NCI-H748 (cell line): ENCODE measurements at regions not wholly inside any gene's neighbourhood (a gene's known extent, or its start where the extent isn't known, plus 50 kb on each side); places are given as distances from the start of the nearest gene placed in this dataset.
"Not testable (repeated sequence)": the region's sequence is repeated elsewhere in the genome, so short reads cannot be mapped to it uniquely, and the experiment has no call there.

Experiments
- DNase-seq: peaks from one replicate; lab custom pipeline; 2025; ENCODE audit not compliant: unreplicated experiment; lab: John Stamatoyannopoulos, UW

DNA sequence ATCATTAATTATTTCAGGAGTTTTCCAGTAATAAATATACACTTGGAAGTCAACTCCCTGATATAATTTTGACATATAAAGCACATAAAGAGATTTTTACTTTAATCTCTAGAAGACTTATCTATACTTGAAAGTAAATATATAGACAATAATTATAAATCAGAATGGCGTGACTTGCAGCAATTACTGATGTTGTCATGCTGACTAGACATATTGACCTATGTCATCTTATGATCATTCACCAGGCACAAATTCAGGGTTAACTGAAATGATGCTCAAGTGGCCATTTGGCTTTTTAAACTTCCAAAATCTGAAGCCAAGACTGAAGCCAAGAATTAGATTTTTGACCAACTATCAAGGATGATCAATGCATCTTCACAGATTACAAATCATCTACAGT, 192.2 kb downstream of the MCHR2 start:
- no peak for DNase-seq

DNA sequence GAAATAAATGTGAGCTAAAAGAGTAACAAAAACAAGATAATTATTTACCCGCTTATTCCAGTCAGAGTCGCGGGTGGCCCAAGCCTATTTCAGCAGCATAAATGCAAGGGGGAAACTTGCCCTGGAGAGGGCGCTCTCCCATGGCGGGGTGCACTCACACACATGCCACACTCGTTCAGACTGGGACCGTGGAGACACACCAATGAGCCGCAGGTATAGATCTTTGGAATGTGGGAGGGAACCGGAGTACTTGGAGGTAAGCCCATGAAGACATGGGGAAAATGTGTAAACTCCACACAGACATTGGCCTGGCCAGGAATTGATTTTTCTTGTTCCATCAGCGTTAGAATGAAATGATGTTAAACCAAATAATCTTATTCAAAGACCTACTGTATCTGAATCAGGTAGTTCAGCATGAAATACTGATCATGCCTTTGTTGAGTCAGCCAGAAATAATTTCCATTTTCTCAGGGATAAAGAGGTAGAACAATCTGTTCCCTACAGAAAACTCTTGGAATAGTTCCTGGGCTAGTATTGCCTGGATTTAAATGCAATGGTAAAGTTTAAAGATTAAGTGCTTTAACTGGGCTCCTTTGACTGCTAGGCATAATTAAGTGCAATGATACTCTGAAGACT, 191.5 kb downstream of the MCHR2 start:
- no peak for DNase-seq

DNA sequence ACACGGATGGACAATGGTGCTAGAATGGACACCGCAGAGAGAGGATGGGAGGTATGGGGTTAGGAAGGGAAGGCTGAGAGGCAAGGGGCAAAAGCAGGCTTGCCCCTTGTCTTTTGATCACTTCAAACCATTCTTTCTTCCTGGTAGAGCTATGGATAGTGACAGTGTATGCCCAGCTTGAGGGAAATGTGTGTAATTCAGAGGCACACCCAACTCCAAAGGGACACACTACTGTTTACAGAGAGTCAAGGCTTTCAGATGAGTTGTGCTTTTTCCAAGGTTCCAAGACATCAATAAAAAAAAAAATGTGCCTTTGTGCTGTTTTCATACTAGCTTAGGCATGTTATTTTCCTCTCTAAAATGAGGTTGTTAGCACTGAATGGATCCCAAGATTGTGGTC, 185.0 kb downstream of the MCHR2 start:
- no peak for DNase-seq

DNA sequence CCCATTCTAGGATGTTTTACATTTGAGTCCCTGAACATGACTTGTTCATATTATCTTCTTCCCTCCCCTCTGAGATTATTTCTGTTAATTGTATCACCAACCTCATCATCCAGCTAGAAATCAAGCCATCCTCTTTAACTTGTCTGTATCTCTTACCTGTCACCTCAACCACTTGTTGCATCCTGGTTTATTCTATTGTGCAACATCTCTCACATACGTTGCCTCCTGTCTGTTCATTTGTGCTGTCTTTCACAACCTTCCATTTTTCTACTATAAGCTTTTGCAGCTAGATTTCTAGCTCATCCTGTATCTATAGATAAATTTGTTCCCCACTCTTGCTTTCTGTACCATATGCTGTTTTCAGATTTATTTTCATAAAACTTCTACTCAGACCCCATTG, 183.7 kb downstream of the MCHR2 start:
- DNase-seq = no peak

DNA sequence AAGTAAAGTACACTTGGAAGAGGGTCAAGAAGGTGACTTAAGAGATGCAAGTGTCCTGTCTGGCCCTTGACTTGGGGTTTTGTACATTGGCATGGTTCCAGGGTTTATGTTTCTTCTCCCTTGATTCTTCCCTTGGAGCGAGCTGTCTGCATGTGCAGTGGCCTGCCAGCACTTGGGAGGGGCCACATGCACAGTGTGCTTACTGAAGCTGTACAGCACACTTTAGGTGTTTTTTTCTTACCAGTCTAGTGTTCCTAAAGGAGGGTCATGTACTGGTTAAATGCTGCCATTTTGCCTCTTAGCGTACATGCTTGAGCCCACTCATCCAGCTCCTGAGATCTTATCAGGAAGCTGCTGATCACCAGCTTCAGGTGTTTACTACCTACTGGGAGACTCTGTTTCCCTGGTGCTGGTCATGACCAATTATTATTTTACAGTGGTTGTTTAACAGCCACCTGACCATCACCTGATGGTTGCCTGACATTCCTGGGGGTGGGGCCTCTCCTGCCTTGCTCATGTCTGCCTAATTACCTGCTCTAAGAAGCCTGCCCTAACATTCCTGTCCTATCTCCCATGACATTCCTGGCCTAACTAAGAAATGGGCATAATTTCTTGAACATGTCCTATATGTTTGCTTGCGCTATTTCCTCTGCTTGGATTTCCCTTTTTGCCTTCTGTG, 182.9 kb downstream of the MCHR2 start:
- DNase-seq = no peak

DNA sequence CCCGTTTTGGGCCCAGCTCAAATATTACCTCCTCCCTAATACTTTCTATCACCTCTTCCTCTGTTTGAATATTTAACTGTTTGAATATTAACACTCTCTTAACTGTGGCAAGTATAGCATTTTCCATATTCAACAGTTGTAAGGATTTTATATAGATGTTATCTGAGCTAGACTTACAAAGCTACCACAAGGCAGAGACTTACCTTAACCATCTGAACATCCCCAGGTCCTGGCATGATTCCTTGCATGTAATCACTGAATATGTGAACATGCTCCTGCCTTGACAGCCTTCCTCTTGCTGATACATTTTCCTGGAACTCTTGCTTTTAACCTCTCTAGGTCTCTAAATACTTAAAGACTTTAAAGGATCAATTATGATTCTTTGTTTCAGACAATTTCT, 182.4 kb downstream of the MCHR2 start:
- no peak for DNase-seq

DNA sequence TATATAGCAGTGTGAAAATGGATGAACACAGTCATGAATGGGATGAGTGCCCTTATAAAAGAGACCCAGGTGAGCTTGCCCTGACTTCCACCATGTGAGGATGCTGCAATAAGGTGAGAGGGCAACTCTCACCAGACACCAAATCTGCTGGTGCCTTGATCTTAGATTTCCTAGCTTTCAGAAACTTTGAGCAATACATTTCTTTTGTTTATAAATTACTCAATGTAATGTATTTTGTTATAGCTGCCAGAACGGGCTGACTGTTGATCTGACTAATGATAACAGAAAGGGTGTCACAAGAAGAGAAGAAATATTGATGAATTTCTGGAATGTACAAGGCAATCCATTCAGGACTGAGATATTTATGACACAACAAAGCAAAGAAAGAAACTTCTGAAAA, 180.5 kb downstream of the MCHR2 start:
- DNase-seq = no peak

DNA sequence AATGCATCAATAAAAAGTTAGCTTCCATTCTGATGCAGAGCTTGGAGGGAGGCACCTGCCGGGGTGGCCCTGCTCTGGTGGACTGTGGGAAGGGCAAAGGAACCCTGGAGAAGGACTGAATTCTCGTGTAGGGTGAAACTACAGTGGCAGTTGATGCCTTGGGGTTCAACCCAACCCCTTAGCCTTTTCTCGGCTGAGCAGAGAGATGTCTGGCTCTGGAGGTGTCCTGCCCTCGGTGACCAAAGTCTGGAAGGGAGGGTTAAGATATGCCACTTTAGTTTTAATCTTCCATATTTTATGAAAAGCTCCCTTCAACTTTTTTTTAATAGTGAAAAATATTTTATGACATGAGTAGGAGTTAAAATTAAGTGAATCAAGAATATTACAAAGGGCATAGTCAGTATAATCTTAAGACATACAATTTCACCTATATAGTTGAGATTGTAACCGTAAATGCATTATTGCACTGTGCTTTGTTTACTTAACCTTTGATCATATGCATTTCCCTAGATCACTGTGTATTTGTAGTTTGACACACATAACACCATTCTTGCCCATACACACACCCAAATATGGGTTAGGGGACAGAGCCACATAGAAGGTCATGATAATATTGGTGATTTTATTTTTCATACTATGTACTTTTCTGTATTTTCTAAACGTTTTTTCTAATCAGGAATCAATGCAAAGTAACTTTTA, 179.6 kb downstream of the MCHR2 start:
- DNase-seq = no peak

DNA sequence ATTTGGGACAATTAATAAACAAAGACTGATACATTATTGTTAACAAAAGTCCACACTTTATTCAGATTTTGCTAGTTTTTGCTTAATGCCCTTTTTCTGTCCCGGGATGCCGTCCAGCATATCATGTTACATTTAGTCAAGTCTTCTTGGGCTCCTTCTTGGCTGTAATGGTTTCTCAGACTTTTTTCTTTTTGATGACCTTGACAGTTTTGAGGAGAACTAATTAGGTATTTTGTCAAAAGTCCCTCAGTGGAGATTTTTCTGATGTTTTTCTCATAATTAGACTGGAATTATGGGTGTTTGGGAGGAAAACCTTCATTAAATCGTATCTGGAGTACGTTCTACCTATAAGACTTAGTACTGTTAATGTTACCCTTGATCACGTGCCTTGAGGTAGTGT, 177.2 kb downstream of the MCHR2 start:
- DNase-seq = no peak

DNA sequence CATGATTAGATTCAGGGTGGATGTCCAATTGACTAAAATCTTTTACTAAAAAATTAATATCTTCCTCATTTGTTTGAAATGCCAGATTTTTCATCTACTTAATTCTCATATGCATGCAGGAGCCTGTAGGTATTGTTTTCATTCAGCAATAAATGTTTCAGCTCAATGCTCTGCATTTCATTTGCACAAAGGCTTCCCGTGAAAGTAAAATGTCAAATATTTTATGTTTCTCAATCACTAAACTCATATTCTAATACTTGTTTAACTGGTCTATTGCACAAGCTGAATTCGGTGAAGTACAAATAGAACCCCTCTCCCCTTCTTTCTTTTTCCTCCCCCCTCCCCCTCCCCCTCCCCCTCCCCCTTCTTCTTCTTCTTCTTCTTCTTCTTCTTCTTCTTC, 175.9 kb downstream of the MCHR2 start:
- DNase-seq = no peak

DNA sequence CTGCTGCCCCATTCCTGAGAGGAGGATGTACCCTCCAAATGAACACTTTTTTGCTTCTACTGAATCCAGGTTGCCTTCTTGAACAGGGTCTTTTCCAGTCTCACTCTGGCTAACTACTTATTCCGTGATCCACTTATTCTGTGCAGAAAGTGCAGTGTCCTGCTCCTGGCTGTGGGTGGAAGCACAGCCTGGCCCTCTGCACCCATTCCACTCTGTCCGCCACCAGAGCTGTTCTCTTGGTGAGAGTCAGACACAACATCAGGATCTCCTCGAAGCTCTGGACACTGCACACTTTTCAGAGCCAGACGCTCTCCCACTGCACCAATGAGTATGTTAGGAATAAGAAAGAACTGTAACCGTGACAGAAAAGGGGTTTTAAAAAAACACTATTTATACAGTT, 174.2 kb downstream of the MCHR2 start:
- DNase-seq = no peak

DNA sequence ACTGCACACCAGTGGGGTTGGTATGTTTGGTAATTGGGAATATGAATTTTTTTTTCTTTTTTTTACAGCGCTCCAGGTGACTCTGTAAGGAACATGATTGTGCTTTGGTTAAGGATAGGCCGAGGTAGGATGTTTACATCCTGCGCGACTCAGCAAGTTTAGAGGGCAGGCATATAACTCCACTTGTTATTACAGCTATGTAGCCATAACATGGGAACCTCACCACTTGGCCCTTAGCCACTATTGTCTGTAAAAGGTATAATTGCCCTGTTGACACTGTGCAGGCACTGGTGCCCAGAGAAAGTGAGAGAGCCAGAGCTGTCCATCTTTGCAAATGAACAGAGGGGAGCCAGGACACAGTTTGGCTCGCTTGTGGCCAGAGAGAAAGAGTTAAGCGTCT, 172.9 kb downstream of the MCHR2 start:
- DNase-seq = peak; percentile 84

DNA sequence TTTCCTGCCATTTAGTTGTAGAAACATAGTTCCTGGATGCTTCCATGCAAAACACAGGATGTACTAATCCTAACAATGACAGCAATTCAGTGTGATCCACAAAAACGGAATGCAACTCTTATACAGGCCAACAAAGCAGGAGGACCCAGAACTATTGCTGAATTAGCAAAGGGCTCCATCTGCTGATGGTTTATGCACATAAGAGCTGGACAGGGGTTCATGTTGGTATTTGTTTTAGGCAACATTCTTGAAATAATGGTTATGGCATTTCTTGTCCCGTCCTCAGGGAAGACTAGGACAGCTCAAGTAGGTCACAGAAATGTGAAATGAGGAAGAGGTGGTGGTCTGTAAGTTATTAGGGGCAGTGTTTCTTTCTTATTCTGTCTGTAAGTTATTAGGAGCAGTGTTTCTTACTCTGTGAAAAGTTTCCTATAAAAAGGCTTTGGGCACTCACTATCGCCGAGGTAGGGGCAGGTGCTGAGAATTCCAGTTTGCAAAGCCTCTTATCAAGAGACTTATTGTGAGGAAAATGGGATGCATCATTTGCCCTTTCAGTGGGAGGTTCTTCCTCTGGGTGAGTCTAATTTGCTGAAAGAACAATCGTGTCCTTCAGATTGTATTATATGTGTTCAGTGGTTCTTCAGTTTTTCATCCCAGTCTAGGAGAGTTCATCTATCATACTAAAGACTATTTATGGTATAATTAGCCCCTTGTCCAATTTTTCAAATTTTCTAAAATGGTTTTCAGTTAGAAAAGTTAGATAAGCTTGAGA, 171.1 kb downstream of the MCHR2 start:
- DNase-seq = peak; percentile 87

DNA sequence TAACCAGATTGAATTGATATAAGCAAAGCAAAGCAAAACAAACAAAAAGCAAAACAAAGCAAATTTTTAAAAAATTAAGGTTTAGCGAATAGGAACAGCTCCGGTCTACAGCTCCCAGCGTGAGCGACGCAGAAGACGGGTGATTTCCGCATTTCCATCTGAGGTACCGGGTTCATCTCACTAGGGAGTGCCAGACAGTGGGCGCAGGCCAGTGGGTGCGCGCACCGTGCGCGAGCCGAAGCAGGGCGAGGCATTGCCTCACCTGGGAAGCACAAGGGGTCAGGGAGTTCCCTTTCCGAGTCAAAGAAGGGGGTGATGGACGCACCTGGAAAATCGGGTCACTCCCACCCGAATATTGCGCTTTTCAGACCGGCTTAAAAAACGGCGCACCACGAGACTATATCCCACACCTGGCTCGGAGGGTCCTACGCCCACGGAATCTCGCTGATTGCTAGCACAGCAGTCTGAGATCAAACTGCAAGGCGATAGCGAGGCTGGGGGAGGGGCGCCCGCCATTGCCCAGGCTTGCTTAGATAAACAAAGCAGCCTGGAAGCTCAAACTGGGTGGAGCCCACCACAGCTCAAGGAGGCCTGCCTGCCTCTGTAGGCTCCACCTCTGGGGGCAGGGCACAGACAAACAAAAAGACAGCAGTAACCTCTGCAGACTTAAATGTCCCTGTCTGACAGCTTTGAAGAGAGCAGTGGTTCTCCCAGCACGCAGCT, 170.3 kb downstream of the MCHR2 start:
- DNase-seq = not testable (repeated sequence)

DNA sequence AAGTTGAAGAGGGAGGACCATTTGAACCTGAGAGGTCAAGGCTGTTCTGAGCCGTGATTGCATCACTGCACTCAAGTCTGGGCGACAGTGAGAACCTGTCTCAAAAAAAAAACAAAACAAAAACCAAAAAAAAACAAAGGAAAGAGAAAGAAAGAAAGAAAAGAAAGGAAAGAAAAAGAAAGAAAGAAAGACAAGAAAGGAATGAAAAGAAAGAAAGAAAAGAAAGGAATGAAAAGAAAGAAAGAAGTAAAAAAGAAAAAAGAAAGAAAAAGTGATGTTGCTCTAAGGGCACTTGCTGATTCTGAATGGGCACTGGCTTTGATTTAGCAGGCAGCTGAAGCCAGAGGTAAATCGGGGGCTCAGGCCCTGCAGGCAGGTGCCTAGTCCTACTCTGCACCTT, 161.0 kb downstream of the MCHR2 start:
- no peak for DNase-seq

DNA sequence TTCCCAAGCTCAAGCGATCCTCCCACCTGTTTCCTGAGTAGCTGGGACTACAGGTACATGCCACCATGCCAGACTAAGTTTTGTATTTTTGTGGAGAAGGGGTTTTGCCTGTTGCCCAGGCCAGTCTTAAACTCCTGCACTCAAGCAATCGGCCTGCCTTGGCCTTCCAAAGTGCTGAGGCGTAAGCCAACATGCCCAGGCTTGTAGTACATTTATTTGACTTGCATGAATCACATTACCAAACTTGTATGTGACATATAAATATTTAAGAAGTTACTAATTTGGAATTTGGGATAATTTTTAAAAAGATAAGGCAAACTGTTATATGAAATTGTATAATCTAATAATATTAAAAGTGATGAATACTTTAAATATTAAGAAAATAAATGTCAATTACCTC, 157.6 kb downstream of the MCHR2 start:
- DNase-seq = no peak

DNA sequence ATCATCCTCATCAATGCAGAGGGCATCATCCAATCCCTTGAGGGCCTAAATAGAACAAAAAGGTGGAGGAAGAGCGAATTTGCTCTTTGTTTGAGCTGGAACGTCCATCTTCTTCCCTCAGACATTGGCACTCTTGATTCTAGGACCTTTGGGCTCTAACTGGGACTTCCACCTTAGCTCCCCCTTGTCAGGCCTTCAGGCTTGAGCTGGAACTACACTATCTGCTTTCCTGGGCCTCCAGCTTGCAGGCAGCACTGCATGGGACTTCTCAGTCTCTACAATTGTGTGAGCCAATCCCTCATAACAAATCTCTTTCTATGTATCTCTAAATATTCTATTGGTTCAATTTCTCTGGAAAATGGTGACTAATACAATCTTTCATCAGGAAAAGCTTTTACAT, 155.4 kb downstream of the MCHR2 start:
- DNase-seq = no peak

DNA sequence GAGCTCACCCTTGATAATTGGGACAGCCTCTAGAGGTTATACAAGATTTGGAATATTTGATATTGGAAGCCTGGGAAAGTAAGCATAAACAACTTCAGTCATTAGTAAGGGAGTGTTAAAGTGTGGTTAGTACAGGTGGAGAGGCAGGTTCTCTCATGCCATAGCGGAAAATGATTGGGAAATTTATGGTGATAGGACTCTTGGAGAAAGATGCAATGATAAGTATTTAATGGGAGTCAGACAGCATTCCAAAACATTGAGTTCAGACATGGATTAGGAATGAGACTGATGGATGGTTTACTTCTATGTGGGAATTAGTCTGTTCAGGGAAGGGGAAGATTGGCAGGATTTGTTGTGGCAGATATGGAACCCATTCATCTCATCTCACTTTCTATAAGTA, 152.7 kb downstream of the MCHR2 start:
- DNase-seq = no peak

DNA sequence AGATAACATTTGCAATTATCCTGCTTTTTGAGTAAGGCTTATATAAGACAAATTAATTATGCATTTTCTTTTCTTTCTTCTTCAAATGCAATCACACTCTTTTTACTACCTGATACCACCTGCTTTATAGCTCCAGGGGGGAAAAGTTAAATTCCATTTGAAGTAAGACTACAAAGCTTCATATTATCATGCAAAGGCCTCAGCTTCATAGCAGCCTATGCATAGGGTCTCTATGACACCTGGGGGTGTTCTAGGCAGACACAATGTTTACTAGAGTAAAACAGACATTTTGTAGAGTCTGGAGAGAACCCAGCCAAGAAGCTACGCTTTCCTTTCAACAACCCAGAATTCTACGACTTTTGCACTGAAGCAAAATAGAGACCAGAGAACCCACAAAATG, 148.0 kb downstream of the MCHR2 start:
- DNase-seq = no peak

DNA sequence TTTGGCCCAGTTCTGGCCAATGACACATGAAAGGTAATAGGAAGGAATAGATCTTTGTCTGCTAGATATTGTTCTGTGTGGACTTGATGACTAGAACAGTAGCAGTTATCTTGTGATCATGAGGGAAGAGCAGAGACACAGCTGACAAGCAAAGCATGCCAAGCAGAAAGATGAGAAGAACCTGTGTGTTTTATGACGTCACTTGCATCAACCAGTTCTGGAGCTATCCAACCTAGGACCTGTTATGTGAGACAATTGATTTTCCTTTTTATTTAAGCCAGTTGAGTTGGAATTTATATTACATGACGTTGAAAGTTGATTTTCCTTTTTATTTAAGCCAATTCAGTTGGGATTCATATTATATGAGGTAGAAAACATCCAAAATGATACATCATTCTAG, 143.2 kb downstream of the MCHR2 start:
- no peak for DNase-seq

DNA sequence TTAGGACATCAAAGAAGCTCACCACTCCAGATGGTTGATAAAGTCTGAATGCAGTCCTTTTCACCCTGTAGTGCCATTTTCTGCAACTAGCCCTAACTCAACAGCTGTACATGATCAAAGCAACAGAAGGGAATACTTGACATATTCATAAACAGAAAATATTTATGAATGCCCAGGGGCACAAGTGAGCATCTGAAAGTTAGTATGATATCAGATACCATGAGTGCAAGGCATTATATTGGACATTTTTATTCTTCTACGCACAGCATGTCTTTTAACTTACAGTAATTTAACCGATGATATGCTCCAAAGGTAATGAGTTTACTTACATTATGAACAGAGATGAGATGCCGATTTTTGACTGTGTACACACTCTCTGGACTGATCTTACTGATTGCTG, 142.0 kb downstream of the MCHR2 start:
- DNase-seq = no peak
